ENCODE measurements at regions not wholly inside any gene's neighbourhood (a gene's known extent, or its start where the extent isn't known, plus 50 kb on each side); places are given as distances from the start of the nearest gene placed in this dataset.
A peak's percentile ranks its signal among the peaks of the same experiment; 100 is the strongest.

DNA sequence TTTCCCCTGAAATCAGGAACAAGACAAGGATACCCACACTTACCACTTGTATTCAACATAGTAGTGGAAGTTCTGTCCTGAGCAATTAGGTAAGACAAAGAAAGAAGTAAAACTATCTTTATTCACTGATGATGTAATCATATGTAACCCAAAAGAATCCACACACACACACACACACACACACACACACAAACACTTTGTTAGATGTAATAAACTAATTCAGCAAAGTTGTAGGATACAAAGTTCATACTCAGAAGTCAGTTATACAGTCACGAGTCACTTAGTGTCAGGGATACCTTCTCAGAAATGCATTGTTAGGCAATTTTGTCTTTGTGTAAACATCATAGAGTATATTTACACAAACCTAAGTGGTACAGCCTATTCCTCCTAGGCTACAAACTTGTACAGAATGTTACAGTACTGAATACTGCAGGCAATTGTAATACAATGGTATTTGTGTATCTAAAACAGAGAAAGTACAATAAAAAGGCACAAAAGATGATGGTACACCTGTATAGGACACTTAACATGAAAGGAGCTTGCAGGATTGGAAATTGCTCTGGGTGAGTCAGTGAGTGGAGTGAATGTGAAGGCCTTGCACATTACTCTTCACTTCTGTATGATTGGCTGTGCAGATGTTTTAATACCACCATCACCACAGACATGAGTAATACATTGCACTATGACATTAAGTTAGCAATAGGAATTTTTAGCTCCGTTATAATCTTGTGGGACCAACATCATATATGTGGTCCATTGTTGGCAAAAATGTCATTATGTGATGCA, 370.1 kb downstream of the ZFHX3 start:
- H3K9me3 Mint-ChIP-seq, result peaks cover 3 to 9% of the 10 kb centered on the region in 2 donors
- no peaks in the 10 kb centered on the region for H3K36me3 Mint-ChIP-seq (ENCODE audit: insufficient read depth)
- H3K4me1 Mint-ChIP-seq (ENCODE audit: low read depth in 2 of 2), result no peaks in the 10 kb centered on the region
- no peak overlapping the region for H3K4me3 Mint-ChIP-seq
- no peaks in the 10 kb centered on the region for H3K27me3 Mint-ChIP-seq
- ATAC-seq (replicated peaks) (no peak), DNase-seq (no peak)
- no peak overlapping the region for H3K27ac Mint-ChIP-seq

GRCh38 chr16:72673118-72673517, 374.8 kb downstream of the ZFHX3 start:
- Mint-ChIP-seq H3K9me3 (peaks cover 8 to 19% of the 10 kb centered on the region in 2 donors), H3K36me3 (ENCODE audit: insufficient read depth) (no peaks in the 10 kb centered on the region), H3K4me3 (no peak overlapping the region), H3K27me3 (no peaks in the 10 kb centered on the region), H3K27ac (no peak overlapping the region), H3K4me1 (ENCODE audit: low read depth in 2 of 2) (no peaks in the 10 kb centered on the region)
- ATAC-seq (replicated peaks) (no peak), DNase-seq (no peak)

DNA sequence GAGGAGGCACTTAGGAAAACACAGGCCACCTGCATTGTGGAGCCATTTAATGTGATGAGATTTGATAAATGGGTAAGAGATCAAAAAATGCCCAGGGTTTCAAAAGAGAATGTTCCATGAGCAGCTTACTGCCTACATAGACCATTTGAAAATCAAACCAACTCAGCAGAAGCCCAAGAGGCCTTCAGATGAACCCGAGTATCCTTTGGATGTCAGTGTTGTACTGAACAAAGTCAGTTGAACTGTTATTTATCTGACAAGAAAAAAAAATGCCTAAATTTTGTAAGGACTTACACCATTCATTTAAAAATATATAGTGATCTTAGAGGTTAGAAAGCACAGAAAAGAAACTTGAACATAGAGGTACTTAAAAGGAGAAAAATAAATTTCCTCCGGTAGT, 381.7 kb downstream of the ZFHX3 start:
- H3K36me3 Mint-ChIP-seq (ENCODE audit: insufficient read depth), result peaks cover 12% of the 10 kb centered on the region
- no peak overlapping the region for H3K27ac Mint-ChIP-seq
- H3K27me3 Mint-ChIP-seq, result no peaks in the 10 kb centered on the region
- no peak for DNase-seq
- H3K9me3 Mint-ChIP-seq, result no peaks in the 10 kb centered on the region
- peaks cover 4 to 13% of the 10 kb centered on the region in 2 donors for H3K4me1 Mint-ChIP-seq (ENCODE audit: low read depth in 2 of 2)
- no peak for ATAC-seq (replicated peaks)
- H3K4me3 Mint-ChIP-seq, result no peak overlapping the region

DNA sequence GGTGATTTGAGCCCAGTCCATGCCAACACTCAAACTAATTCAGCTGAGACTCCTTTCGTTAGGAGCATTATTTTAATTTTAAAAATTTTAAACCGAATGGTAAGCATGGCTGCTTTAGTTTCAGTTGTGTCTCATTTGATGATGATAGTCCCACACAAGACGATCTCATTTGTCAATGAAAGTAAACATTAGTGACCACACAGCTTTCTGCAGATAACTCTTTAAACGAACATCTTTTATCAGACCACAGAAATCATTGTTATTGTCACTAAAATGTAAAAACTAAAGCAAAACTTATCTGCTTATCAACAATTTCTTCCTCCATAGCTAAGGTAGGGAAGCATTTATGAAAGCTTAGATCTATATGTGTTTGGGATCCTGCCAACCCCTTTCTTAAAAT, 382.2 kb downstream of the ZFHX3 start:
- peaks cover 4 to 13% of the 10 kb centered on the region in 2 donors for H3K4me1 Mint-ChIP-seq (ENCODE audit: low read depth in 2 of 2)
- H3K9me3 Mint-ChIP-seq, result no peaks in the 10 kb centered on the region
- H3K36me3 Mint-ChIP-seq (ENCODE audit: insufficient read depth), result peaks cover 12% of the 10 kb centered on the region
- no peak for ATAC-seq (replicated peaks)
- no peaks in the 10 kb centered on the region for H3K27me3 Mint-ChIP-seq
- peak overlapping the region; percentile 98 for H3K4me3 Mint-ChIP-seq
- DNase-seq, result no peak
- H3K27ac Mint-ChIP-seq, result peak overlapping the region; percentile 96 to 97

- Mint-ChIP-seq H3K4me1 (ENCODE audit: low read depth in 2 of 2) (peaks cover 4 to 13% of the 10 kb centered on the region in 2 donors), H3K36me3 (ENCODE audit: insufficient read depth) (peaks cover 12% of the 10 kb centered on the region), H3K27ac (peak overlapping the region; percentile 96 to 97), H3K4me3 (peak overlapping the region; percentile 98), H3K9me3 (no peaks in the 10 kb centered on the region), H3K27me3 (peaks cover 0 to 2% of the 10 kb centered on the region in 2 donors)
- peak; percentile 98 for ATAC-seq (replicated peaks)
- DNase-seq, result peak; percentile 89 to 94 (median 91)
These were observed 383.2 kb downstream of the ZFHX3 start for GRCh38 chr16:72664509-72665408.

GRCh38 chr16:72664056-72664508, 383.8 kb downstream of the ZFHX3 start:
- ATAC-seq (replicated peaks) (no peak), DNase-seq (no peak)
- Mint-ChIP-seq H3K27ac (peak overlapping the region; percentile 96 to 97), H3K4me3 (peak overlapping the region; percentile 98), H3K27me3 (peaks cover 5 to 8% of the 10 kb centered on the region in 2 donors), H3K9me3 (no peaks in the 10 kb centered on the region), H3K36me3 (ENCODE audit: insufficient read depth) (peaks cover 12% of the 10 kb centered on the region), H3K4me1 (ENCODE audit: low read depth in 2 of 2) (peaks cover 4 to 13% of the 10 kb centered on the region in 2 donors)

DNA sequence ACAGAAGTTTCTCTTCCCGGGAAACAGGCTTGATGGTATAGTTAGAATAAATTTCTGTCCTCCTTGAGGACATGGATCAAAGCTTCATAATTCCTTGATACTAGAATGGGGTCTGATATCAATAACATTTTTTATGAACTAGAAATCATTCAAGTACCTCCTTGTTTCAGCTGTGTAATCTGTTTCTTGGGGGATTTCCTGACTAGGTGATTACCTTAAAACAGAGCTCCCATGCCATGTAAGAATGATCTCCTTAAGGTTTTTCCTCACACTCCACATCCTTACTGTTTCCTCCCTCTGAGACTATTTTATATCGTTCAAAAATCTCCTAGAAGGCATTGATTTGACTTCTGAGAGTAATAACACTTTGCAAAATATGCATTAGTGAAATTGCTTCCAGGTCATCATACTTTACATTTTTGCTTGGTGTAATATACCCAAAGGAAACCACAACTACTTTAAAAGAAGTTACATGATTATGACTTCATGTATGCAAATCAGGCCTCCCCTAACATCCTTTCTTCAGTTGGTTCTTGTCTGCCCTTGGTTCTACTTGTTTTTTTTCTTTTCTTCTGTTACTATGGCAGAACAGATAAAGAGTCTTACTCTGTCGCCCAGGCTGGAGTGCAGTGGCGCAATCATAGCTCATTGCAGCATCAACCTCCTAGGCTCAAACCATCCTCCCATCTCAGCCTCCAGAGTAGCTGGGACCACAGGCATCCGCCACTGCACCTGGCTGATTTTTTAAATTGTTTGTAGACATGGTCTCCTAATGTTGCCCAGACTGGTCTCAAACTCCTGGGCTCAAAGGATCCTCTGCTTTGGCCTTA, 388.8 kb downstream of the ZFHX3 start:
- Mint-ChIP-seq H3K9me3 (no peaks in the 10 kb centered on the region), H3K27ac (no peak overlapping the region), H3K36me3 (ENCODE audit: insufficient read depth) (no peaks in the 10 kb centered on the region), H3K4me3 (no peak overlapping the region), H3K27me3 (peaks cover 20 to 24% of the 10 kb centered on the region in 2 donors), H3K4me1 (ENCODE audit: low read depth in 2 of 2) (peaks cover 3 to 4% of the 10 kb centered on the region in 2 donors)
- no peak for ATAC-seq (replicated peaks)
- no peak for DNase-seq

DNA sequence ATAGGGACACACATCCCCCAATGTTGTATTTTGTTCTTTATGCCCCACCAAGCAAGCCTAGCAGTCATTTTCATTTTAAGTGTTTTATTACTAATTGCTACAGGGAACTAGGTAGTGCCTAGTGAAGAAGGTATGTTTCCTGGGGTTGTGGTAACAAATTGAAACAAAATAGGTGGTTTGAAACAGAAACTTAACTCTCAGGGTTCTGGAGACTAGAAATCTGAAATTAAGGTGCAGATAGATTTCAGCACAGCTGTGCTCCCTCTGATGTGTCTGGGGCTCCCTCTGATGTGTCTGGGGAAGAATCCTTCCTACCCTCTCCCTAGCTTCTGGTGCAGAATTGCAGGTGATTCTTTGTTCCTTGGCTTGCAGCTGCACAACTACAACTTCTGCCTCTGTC, 390.1 kb downstream of the ZFHX3 start:
- Mint-ChIP-seq H3K9me3 (no peaks in the 10 kb centered on the region), H3K4me1 (ENCODE audit: low read depth in 2 of 2) (no peaks in the 10 kb centered on the region), H3K27ac (no peak overlapping the region), H3K27me3 (peaks cover 20 to 24% of the 10 kb centered on the region in 2 donors), H3K4me3 (no peak overlapping the region), H3K36me3 (ENCODE audit: insufficient read depth) (no peaks in the 10 kb centered on the region)
- no peak for DNase-seq
- no peak for ATAC-seq (replicated peaks)

DNA sequence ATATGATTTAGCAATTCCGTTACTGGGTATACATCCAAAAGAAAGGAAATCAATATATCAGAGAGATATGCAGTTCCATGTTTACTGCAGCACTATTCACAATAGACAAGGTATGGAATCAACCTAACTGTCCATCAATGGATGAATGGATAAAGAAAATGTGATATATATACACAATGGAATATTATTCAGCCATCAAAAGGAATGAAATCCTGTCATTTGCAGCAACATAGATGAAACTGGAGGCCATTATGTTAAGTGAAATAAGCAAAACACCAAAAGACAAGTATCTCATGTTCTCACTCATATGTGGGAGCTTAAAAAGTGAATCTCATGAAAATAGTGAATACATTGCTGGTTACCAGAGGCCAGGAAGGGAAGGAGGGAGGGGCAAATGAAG, 390.8 kb downstream of the ZFHX3 start:
- no peaks in the 10 kb centered on the region for H3K36me3 Mint-ChIP-seq (ENCODE audit: insufficient read depth)
- H3K4me3 Mint-ChIP-seq, result no peak overlapping the region
- no peaks in the 10 kb centered on the region for H3K4me1 Mint-ChIP-seq (ENCODE audit: low read depth in 2 of 2)
- no peak for ATAC-seq (replicated peaks)
- peaks cover 20 to 24% of the 10 kb centered on the region in 2 donors for H3K27me3 Mint-ChIP-seq
- H3K27ac Mint-ChIP-seq, result no peak overlapping the region
- no peaks in the 10 kb centered on the region for H3K9me3 Mint-ChIP-seq
- DNase-seq, result no peak

GRCh38 chr16:72654535-72654934, 393.4 kb downstream of the ZFHX3 start:
- Mint-ChIP-seq H3K27me3 (peaks cover 20% of the 10 kb centered on the region in 2 donors), H3K4me3 (no peak overlapping the region), H3K9me3 (no peaks in the 10 kb centered on the region), H3K27ac (no peak overlapping the region), H3K36me3 (ENCODE audit: insufficient read depth) (no peaks in the 10 kb centered on the region), H3K4me1 (ENCODE audit: low read depth in 2 of 2) (no peaks in the 10 kb centered on the region)
- ATAC-seq (replicated peaks), result no peak
- no peak for DNase-seq

DNA sequence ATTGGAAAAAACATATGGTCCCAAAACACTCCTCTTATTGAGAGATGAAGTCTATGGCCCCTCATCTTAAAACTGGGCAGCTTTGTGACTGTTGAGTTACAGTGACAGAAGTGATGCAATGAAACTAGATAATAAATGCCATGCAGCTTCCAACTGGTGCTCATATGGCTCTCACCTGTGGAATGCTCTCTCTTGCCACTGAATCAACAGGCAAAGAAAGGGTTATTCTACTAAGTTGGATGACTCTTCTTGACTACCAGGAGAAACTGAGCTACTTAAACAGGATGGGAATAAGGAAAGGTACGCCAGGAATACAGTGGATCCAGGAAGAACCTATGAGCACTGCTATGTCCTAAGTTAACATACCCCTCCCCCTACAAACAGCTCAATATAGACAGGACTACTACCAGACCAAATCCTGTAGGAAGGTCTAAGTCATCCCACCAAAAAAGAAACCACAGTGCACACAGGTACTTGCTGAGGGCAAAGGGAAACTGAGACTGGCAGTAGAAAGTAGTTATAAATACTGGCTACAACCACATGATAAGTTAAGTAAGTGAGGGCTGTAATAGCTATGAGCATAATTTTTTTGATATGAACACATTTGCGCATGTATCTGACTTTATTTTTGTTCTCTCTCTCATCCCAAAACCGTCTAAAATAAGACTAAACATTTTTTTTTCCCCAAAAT, 398.5 kb downstream of the ZFHX3 start:
- no peak for ATAC-seq (replicated peaks)
- no peaks in the 10 kb centered on the region for H3K36me3 Mint-ChIP-seq (ENCODE audit: insufficient read depth)

DNA sequence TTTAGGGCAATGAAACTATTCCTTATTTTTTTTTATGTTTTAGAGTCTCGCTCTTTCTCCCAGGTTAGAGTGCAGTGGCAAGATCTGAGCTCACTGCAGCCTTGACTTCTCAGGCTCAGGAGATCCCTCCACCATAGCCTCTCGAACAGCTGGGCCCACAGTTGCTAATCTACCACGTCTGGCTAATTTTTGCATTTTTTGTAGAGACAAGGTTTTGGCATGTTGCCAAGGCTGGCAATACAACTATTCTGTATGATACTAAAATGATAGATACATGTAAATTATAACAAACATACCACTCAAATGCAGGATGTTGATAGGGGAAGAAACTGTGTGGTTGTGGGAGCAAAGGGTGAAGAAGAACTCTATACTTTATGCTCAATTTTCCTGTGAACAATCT, 401.3 kb downstream of the ZFHX3 start:
- Mint-ChIP-seq H3K36me3 (ENCODE audit: insufficient read depth) (no peaks in the 10 kb centered on the region), H3K4me1 (ENCODE audit: low read depth in 2 of 2) (no peaks in the 10 kb centered on the region), H3K27me3 (no peaks in the 10 kb centered on the region), H3K9me3 (no peaks in the 10 kb centered on the region), H3K27ac (no peak overlapping the region), H3K4me3 (no peak overlapping the region)
- ATAC-seq (replicated peaks) (no peak), DNase-seq (no peak)

More for the DNA sequence above, 398.5 kb downstream of the ZFHX3 start:
- no peaks in the 10 kb centered on the region for H3K9me3 Mint-ChIP-seq
- no peaks in the 10 kb centered on the region for H3K27me3 Mint-ChIP-seq
- no peak overlapping the region for H3K27ac Mint-ChIP-seq
- no peak overlapping the region for H3K4me3 Mint-ChIP-seq
- H3K4me1 Mint-ChIP-seq (ENCODE audit: low read depth in 2 of 2), result no peaks in the 10 kb centered on the region
- DNase-seq, result no peak
